K562 (cell line): ENCODE measurements at regions not wholly inside any gene's neighbourhood (a gene's known extent, or its start where the extent isn't known, plus 50 kb on each side); places are given as distances from the start of the nearest gene placed in this dataset.
A peak's percentile ranks its signal among the peaks of the same experiment; 100 is the strongest.

Source experiments
- ATAC-seq: fragments of 200-7000 bp; cut with Tn5 transposase; 3 replicates; pipeline ENCODE4 v1.9.1; 2020; ENCODE audit warnings: moderate library complexity
- BruUV-seq: library from RNA; stranded (reverse); fragments of 400-500 nt; replicated peaks from 2 replicates; lab custom pipeline; 2021; lab: Mats Ljungman, UMichigan
- CTCF ChIA-PET: fragments of 300-600 bp; formaldehyde crosslinking; extraction: SDS; loops from one replicate; lab custom pipeline; 2021; ENCODE audit warnings: low intra/inter-chr PET ratio; lab: Yijun Ruan, JAX
- POLR2A ChIA-PET: fragments of 300-600, 350-650 bp; sonication (Branson Sonifier 250); formaldehyde crosslinking; extraction: SDS; loops from one replicate; lab custom pipeline; 2021; ENCODE audit warnings: antibody characterized with exemption, inconsistent platforms; lab: Yijun Ruan, JAX
- DNase-seq, 4 experiments: peaks; one replicate each; pipeline versions ENCODE4 v3.0.0 to v3.0.0-alpha.2; 2011 to 2018; ENCODE audit warnings: low spot score in 3 of 4, mixed read lengths in 3 of 4; ENCODE audit errors: extremely low read depth in 1 of 4
- FAIRE-seq: peaks from 2 replicates; lab custom pipeline; 2011; peaks lifted over from hg19 to GRCh38; lab: Jason Lieb, UNC
- H2AFZ ChIP-seq: 2 replicates; pipeline ENCODE4 v1.6.0; 2011; ENCODE audit warnings: low read depth, low read length, control low read depth, inconsistent platforms
- H3K27ac ChIP-seq: fragments of 200-600 bp; 3 replicates; pipeline ENCODE4 v1.8.0; 2011; ENCODE audit warnings: low read depth, mild to moderate bottlenecking, control low read depth, inconsistent platforms, low read length, moderate library complexity, mixed read lengths; ENCODE audit errors: extremely low read depth
- H3K27me3 ChIP-seq, 2 experiments: fragments of 300-600 bp in 1 of 2; 2 replicates in 1 of 2; 3 replicates in 1 of 2; pipeline versions ENCODE4 v1.6.0 to v1.8.0; 2011; ENCODE audit warnings: inconsistent platforms in 2 of 2, low read length in 2 of 2, mild to moderate bottlenecking in 1 of 2, mixed read lengths in 1 of 2, moderate library complexity in 1 of 2; ENCODE audit not compliant: control insufficient read depth in 2 of 2, insufficient read depth in 2 of 2
- H3K36me3 ChIP-seq: fragments of 300-600 bp; 3 replicates; pipeline ENCODE4 v1.8.0; 2011; ENCODE audit warnings: mild to moderate bottlenecking, low read length, inconsistent platforms; ENCODE audit not compliant: control insufficient read depth, insufficient read depth
- H3K4me1 ChIP-seq, 2 experiments: fragments of 200-600 bp in 1 of 2; replicated peaks in 1 of 2; 2 replicates in 1 of 2; 3 replicates in 1 of 2; pipeline versions ENCODE4 v1.5.1 to v1.8.0; 2011; ENCODE audit warnings: inconsistent platforms in 2 of 2, low read length in 2 of 2, mild to moderate bottlenecking in 1 of 2, mixed read lengths in 1 of 2, moderate library complexity in 1 of 2; ENCODE audit not compliant: control insufficient read depth in 2 of 2, insufficient read depth in 2 of 2
- H3K4me2 ChIP-seq: 2 replicates; pipeline ENCODE4 v1.6.1; 2011; ENCODE audit warnings: low read length, control low read depth, inconsistent platforms, mixed read lengths; ENCODE audit not compliant: insufficient read depth
- H3K4me3 ChIP-seq: fragments of 200-600 bp; sonication (generic), shearing (Covaris generic); 2 replicates; pipeline ENCODE4 v1.5.1; 2016; ENCODE audit warnings: control low read depth, inconsistent platforms
- H3K79me2 ChIP-seq: fragments of 200-600 bp; 3 replicates; pipeline ENCODE4 v1.8.0; 2011; ENCODE audit warnings: low read length, inconsistent platforms; ENCODE audit not compliant: control insufficient read depth, insufficient read depth
- H3K9ac ChIP-seq, 2 experiments: 2 replicates each; pipeline versions ENCODE4 v1.6.0 to v1.6.1; 2011; ENCODE audit warnings: low read depth in 2 of 2, low read length in 2 of 2, control low read depth in 1 of 2, inconsistent platforms in 1 of 2, mild to moderate bottlenecking in 1 of 2, mixed read lengths in 1 of 2; ENCODE audit not compliant: insufficient read depth in 1 of 2
- H3K9me1 ChIP-seq: one replicate; pipeline ENCODE4 v1.6.0; 2011; ENCODE audit warnings: inconsistent platforms, mild to moderate bottlenecking, low read length, moderate library complexity; ENCODE audit not compliant: control insufficient read depth, insufficient read depth
- H3K9me3 ChIP-seq: replicated peaks from 2 replicates; pipeline ENCODE4 v1.5.1; 2011; ENCODE audit warnings: low read depth, low read length, inconsistent platforms; ENCODE audit not compliant: control insufficient read depth, insufficient read depth
- H4K20me1 ChIP-seq: replicated peaks from 2 replicates; pipeline ENCODE4 v1.6.1; 2011; ENCODE audit warnings: low read length, inconsistent platforms, mixed read lengths; ENCODE audit not compliant: control insufficient read depth, insufficient read depth
- ARNT ChIP-seq, 2 experiments: fragments of 450-650 bp; IDR thresholded peaks; 2 replicates each; pipeline ENCODE4 v1.6.1; 2016; ENCODE audit warnings: mild to moderate bottlenecking in 1 of 2
- CBX1 ChIP-seq: sonication (generic); IDR thresholded peaks from 2 replicates; pipeline ENCODE4 v1.6.1; 2016; ENCODE audit warnings: antibody characterized with exemption, low read depth, mild to moderate bottlenecking
- CBX8 ChIP-seq: fragments of 200-600 bp; sonication (generic); IDR thresholded peaks from 2 replicates; pipeline ENCODE4 v1.6.1; 2012; ENCODE audit warnings: borderline replicate concordance, mixed run types, low read depth, mild to moderate bottlenecking, moderate library complexity, mixed read lengths, low read length, control low read depth, inconsistent platforms; ENCODE audit not compliant: poor library complexity, severe bottlenecking; ENCODE audit errors: extremely low read depth
- CCAR2 ChIP-seq: fragments of 200-400 bp; formaldehyde crosslinking; IDR thresholded peaks from 2 replicates; pipeline ENCODE4 v1.6.1; 2017; ENCODE audit warnings: mild to moderate bottlenecking, low read depth, low read length
- DIDO1 ChIP-seq: fragments of 450-650 bp; IDR thresholded peaks from 2 replicates; pipeline ENCODE4 v1.6.1; 2016; ENCODE audit warnings: low read depth, missing biosample characterization, missing genetic modification characterization
- FOSL1 ChIP-seq: fragments of 200-800 bp; sonication (Bioruptor generic); conservative IDR thresholded peaks from 2 replicates; pipeline ENCODE4 v1.6.1; 2016; ENCODE audit warnings: missing genetic modification characterization, missing compliant biosample characterization
- HDAC6 ChIP-seq: IDR thresholded peaks from 2 replicates; pipeline ENCODE4 v1.6.1; 2012; ENCODE audit warnings: low read depth, mild to moderate bottlenecking, control low read depth, inconsistent platforms, low read length, moderate library complexity
- HNRNPH1 ChIP-seq: fragments of 200-400 bp; formaldehyde crosslinking; optimal IDR thresholded peaks from 2 replicates; pipeline ENCODE3; 2017; ENCODE audit warnings: low read depth, mild to moderate bottlenecking, low read length, moderate library complexity
- LCOR ChIP-seq: sonication (generic); formaldehyde crosslinking; IDR thresholded peaks from 2 replicates; pipeline ENCODE4 v1.8.0; 2022; ENCODE audit warnings: mild to moderate bottlenecking, missing genetic modification reagents
- MCM5 ChIP-seq: fragments of 450-650 bp; IDR thresholded peaks from 2 replicates; pipeline ENCODE4 v1.6.1; 2016; ENCODE audit warnings: low read depth
- MCM7 ChIP-seq, 2 experiments: fragments of 450-650 bp; IDR thresholded peaks; 2 replicates each; pipeline ENCODE4 v1.6.1; 2016 to 2018
- NBN ChIP-seq: fragments of 450-650 bp; IDR thresholded peaks from 2 replicates; pipeline ENCODE4 v1.6.1; 2016; ENCODE audit warnings: low read depth, mild to moderate bottlenecking
- PHB ChIP-seq: fragments of 250-450 bp; sonication (Bioruptor Pico); IDR thresholded peaks from 2 replicates; pipeline ENCODE4 v1.5.0; 2021
- ZFP36 ChIP-seq: fragments of 150-350 bp; IDR thresholded peaks from 2 replicates; pipeline ENCODE4 v1.6.1; 2018; ENCODE audit warnings: low read length, low read depth; ENCODE audit not compliant: partially characterized antibody
- ZNF224 ChIP-seq: sonication (generic); formaldehyde crosslinking; IDR thresholded peaks from 2 replicates; pipeline ENCODE4 v1.8.0; 2022; ENCODE audit warnings: mild to moderate bottlenecking, missing genetic modification reagents
- ZNF583 ChIP-seq: fragments of 250-450 bp; sonication (Bioruptor Pico); IDR thresholded peaks from 2 replicates; pipeline ENCODE4 v1.4.0; 2020
- WGBS: fragments of 100-300 bp; shearing (Covaris generic); methylation state at CpG from one replicate; pipeline ENCODE4 v1.1.6; 2016; ENCODE audit warnings: low coverage, mixed read lengths; ENCODE audit not compliant: insufficient coverage; ENCODE audit errors: missing lambda C conversion rate; 5-methylcytosine and 5-hydroxymethylcytosine counted together
- in situ Hi-C: fragments of 300-500 bp; cut with MboI; formaldehyde crosslinking; loops from 4 replicates; pipeline ENCODE4 v1.15.0; 2018; ENCODE audit warnings: inconsistent platforms, mixed read lengths
- intact Hi-C: fragments of 100-400 bp; cut with micrococcal nuclease; formaldehyde crosslinking; loops from 2 replicates; pipeline ENCODE4 v1.14.2; 2022

GRCh38 chr6:22067122-22067521 is 229.7 kb downstream of the PRL start:
- Histone ChIP-seq H3K4me3 (no peak overlapping the region), H4K20me1 (no peaks in the 10 kb centered on the region), H3K9me1 (no peaks in the 10 kb centered on the region), H3K27me3 (no peaks in the 10 kb centered on the region), H3K9ac (no peak overlapping the region)
- CTCF ChIA-PET, result no interaction called here
- TF ChIP-seq CCAR2 (no peak), PHB (CRISPR knock-in tag) (no peak), NBN (no peak), ZFP36 (no peak), FOSL1 (tag) (no peak), ARNT (IDR thresholded peaks at IDR 0.05) (no peak), DIDO1 (tag) (no peak), HNRNPH1 (no peak), LCOR (CRISPR knock-in tag) (no peak), ZNF224 (CRISPR knock-in tag) (no peak), MCM5 (no peak), CBX1 (no peak), HDAC6 (no peak), CBX8 (no peak), ZNF583 (CRISPR knock-in tag) (no peak), MCM7 (IDR thresholded peaks at IDR 0.05) (no peak)
- TF ChIP-seq, all 486 proteins: peak for 0
- Histone ChIP-seq H3K4me2 (no peak overlapping the region), H3K36me3 (no peaks in the 10 kb centered on the region), H3K4me1 (peaks cover 0 to 4% of the 10 kb centered on the region in 2 experiments; a peak in 1 of 5 replicates), H3K27ac (no peak overlapping the region), H2AFZ (0 out of 2 replicates have a peak overlapping the region, but pooled peaks have one; percentile 3), H3K79me2 (no peaks in the 10 kb centered on the region), H3K9me3 (no peaks in the 10 kb centered on the region)
- 6% methylated on average over 1 of the region's 1 CpG for WGBS
- BruUV-seq, result no TSS peak
- no peak for ATAC-seq
- intact Hi-C loops (no loop called here), in situ Hi-C loops (no loop called here)
- POLR2A ChIA-PET, result interaction anchor here (0.8 kb wide), 1 partner anchor 21 kb away, joined by 3 read pairs; no protein-coding TSS in a partner anchor
- no peak for DNase-seq
- peak; percentile 40 for FAIRE-seq
